ENCODE measurements at regions not wholly inside any gene's neighbourhood (a gene's known extent, or its start where the extent isn't known, plus 50 kb on each side); places are given as distances from the start of the nearest gene placed in this dataset.

- Histone ChIP-seq H3K9me3 (ENCODE audit: control insufficient read depth in 2 of 2, insufficient read depth in 1 of 2, low read length in 1 of 2) (no peaks in the 10 kb centered on the region), H3K36me3 (ENCODE audit: control insufficient read depth in 2 of 2, insufficient read depth in 2 of 2, low read length in 1 of 2) (no peaks in the 10 kb centered on the region), H3K4me3 (ENCODE audit: low read length in 2 of 2) (no peak overlapping the region), H3K27me3 (ENCODE audit: control insufficient read depth in 2 of 2, insufficient read depth in 1 of 2, low read length in 1 of 2) (no peaks in the 10 kb centered on the region), H3K4me1 (ENCODE audit: control insufficient read depth in 2 of 2, insufficient read depth in 2 of 2, low read length in 2 of 2) (no peaks in the 10 kb centered on the region), H3K27ac (ENCODE audit: low read depth in 1 of 2, low read length in 1 of 2) (no peak overlapping the region)
- 96% methylated on average over 7 of the region's 7 CpGs for WGBS
- DNase-seq (ENCODE audit: low read depth in 6 of 9, low spot score in 9 of 9), result no peak
These were observed 481.1 kb downstream of the MIAT start for GRCh38 chr22:27138471-27138870.

GRCh38 chr22:27139935-27140511, 482.6 kb downstream of the MIAT start:
- Histone ChIP-seq H3K4me1 (ENCODE audit: control insufficient read depth in 2 of 2, insufficient read depth in 2 of 2, low read length in 2 of 2) (no peaks in the 10 kb centered on the region), H3K27ac (ENCODE audit: low read depth in 1 of 2, low read length in 1 of 2) (no peak overlapping the region)
- 94% methylated on average over 11 of the region's 11 CpGs for WGBS

GRCh38 chr22:27142286-27142685, 484.9 kb downstream of the MIAT start:
- Histone ChIP-seq H3K27ac (ENCODE audit: low read depth in 1 of 2, low read length in 1 of 2) (no peak overlapping the region), H3K9me3 (ENCODE audit: control insufficient read depth in 2 of 2, insufficient read depth in 1 of 2, low read length in 1 of 2) (no peaks in the 10 kb centered on the region), H3K36me3 (ENCODE audit: control insufficient read depth in 2 of 2, insufficient read depth in 2 of 2, low read length in 1 of 2) (no peaks in the 10 kb centered on the region), H3K4me3 (ENCODE audit: low read length in 2 of 2) (no peak overlapping the region), H3K27me3 (ENCODE audit: control insufficient read depth in 2 of 2, insufficient read depth in 1 of 2, low read length in 1 of 2) (no peaks in the 10 kb centered on the region), H3K4me1 (ENCODE audit: control insufficient read depth in 2 of 2, insufficient read depth in 2 of 2, low read length in 2 of 2) (no peaks in the 10 kb centered on the region)
- DNase-seq (ENCODE audit: low read depth in 6 of 9, low spot score in 9 of 9), result no peak
- WGBS, result 84% methylated on average over 2 of the region's 2 CpGs

More at GRCh38 chr22:27139935-27140511, 482.6 kb downstream of the MIAT start:
- Histone ChIP-seq H3K4me3 (ENCODE audit: low read length in 2 of 2) (no peak overlapping the region), H3K27me3 (ENCODE audit: control insufficient read depth in 2 of 2, insufficient read depth in 1 of 2, low read length in 1 of 2) (no peaks in the 10 kb centered on the region), H3K9me3 (ENCODE audit: control insufficient read depth in 2 of 2, insufficient read depth in 1 of 2, low read length in 1 of 2) (no peaks in the 10 kb centered on the region), H3K36me3 (ENCODE audit: control insufficient read depth in 2 of 2, insufficient read depth in 2 of 2, low read length in 1 of 2) (no peaks in the 10 kb centered on the region)
- DNase-seq (ENCODE audit: low read depth in 6 of 9, low spot score in 9 of 9), result no peak

- H3K9me3 ChIP-seq (ENCODE audit: control insufficient read depth in 2 of 2, insufficient read depth in 1 of 2, low read length in 1 of 2), result no peaks in the 10 kb centered on the region
- no peaks in the 10 kb centered on the region for H3K27me3 ChIP-seq (ENCODE audit: control insufficient read depth in 2 of 2, insufficient read depth in 1 of 2, low read length in 1 of 2)
- no peak overlapping the region for H3K4me3 ChIP-seq (ENCODE audit: low read length in 2 of 2)
- no peaks in the 10 kb centered on the region for H3K36me3 ChIP-seq (ENCODE audit: control insufficient read depth in 2 of 2, insufficient read depth in 2 of 2, low read length in 1 of 2)
- DNase-seq (ENCODE audit: low read depth in 6 of 9, low spot score in 9 of 9), result no peak
- H3K27ac ChIP-seq (ENCODE audit: low read depth in 1 of 2, low read length in 1 of 2), result no peak overlapping the region
- no peaks in the 10 kb centered on the region for H3K4me1 ChIP-seq (ENCODE audit: control insufficient read depth in 2 of 2, insufficient read depth in 2 of 2, low read length in 2 of 2)
- WGBS, result 79% methylated on average over 2 of the region's 2 CpGs
These were observed 486.9 kb downstream of the MIAT start for GRCh38 chr22:27144321-27144720.

- Histone ChIP-seq H3K27me3 (ENCODE audit: control insufficient read depth in 2 of 2, insufficient read depth in 1 of 2, low read length in 1 of 2) (no peaks in the 10 kb centered on the region), H3K27ac (ENCODE audit: low read depth in 1 of 2, low read length in 1 of 2) (no peak overlapping the region), H3K36me3 (ENCODE audit: control insufficient read depth in 2 of 2, insufficient read depth in 2 of 2, low read length in 1 of 2) (no peaks in the 10 kb centered on the region), H3K4me3 (ENCODE audit: low read length in 2 of 2) (no peak overlapping the region), H3K4me1 (ENCODE audit: control insufficient read depth in 2 of 2, insufficient read depth in 2 of 2, low read length in 2 of 2) (no peaks in the 10 kb centered on the region), H3K9me3 (ENCODE audit: control insufficient read depth in 2 of 2, insufficient read depth in 1 of 2, low read length in 1 of 2) (no peaks in the 10 kb centered on the region)
- DNase-seq (ENCODE audit: low read depth in 6 of 9, low spot score in 9 of 9), result no peak
- 76% methylated on average over 4 of the region's 4 CpGs for WGBS
These were observed 489.7 kb downstream of the MIAT start for GRCh38 chr22:27146866-27147633.

- no peak overlapping the region for H3K4me3 ChIP-seq (ENCODE audit: low read length in 2 of 2)
- no peak for DNase-seq (ENCODE audit: low read depth in 6 of 9, low spot score in 9 of 9)
- H3K4me1 ChIP-seq (ENCODE audit: control insufficient read depth in 2 of 2, insufficient read depth in 2 of 2, low read length in 2 of 2), result no peaks in the 10 kb centered on the region
- no peaks in the 10 kb centered on the region for H3K9me3 ChIP-seq (ENCODE audit: control insufficient read depth in 2 of 2, insufficient read depth in 1 of 2, low read length in 1 of 2)
- H3K36me3 ChIP-seq (ENCODE audit: control insufficient read depth in 2 of 2, insufficient read depth in 2 of 2, low read length in 1 of 2), result no peaks in the 10 kb centered on the region
- H3K27ac ChIP-seq (ENCODE audit: low read depth in 1 of 2, low read length in 1 of 2), result no peak overlapping the region
- 49% methylated on average over 2 of the region's 2 CpGs for WGBS
- no peaks in the 10 kb centered on the region for H3K27me3 ChIP-seq (ENCODE audit: control insufficient read depth in 2 of 2, insufficient read depth in 1 of 2, low read length in 1 of 2)
These were observed 490.7 kb downstream of the MIAT start for GRCh38 chr22:27148055-27148454.

- Histone ChIP-seq H3K27me3 (ENCODE audit: control insufficient read depth in 2 of 2, insufficient read depth in 1 of 2, low read length in 1 of 2) (no peaks in the 10 kb centered on the region), H3K4me1 (ENCODE audit: control insufficient read depth in 2 of 2, insufficient read depth in 2 of 2, low read length in 2 of 2) (no peaks in the 10 kb centered on the region), H3K4me3 (ENCODE audit: low read length in 2 of 2) (no peak overlapping the region), H3K27ac (ENCODE audit: low read depth in 1 of 2, low read length in 1 of 2) (no peak overlapping the region), H3K9me3 (ENCODE audit: control insufficient read depth in 2 of 2, insufficient read depth in 1 of 2, low read length in 1 of 2) (no peaks in the 10 kb centered on the region), H3K36me3 (ENCODE audit: control insufficient read depth in 2 of 2, insufficient read depth in 2 of 2, low read length in 1 of 2) (no peaks in the 10 kb centered on the region)
- no peak for DNase-seq (ENCODE audit: low read depth in 6 of 9, low spot score in 9 of 9)
- 95% methylated on average over 8 of the region's 8 CpGs for WGBS
These were observed 491.6 kb downstream of the MIAT start for GRCh38 chr22:27148886-27149470.

- WGBS, result 51% methylated on average over 12 of the region's 12 CpGs
- no peaks in the 10 kb centered on the region for H3K27me3 ChIP-seq (ENCODE audit: control insufficient read depth in 2 of 2, insufficient read depth in 1 of 2, low read length in 1 of 2)
- no peaks in the 10 kb centered on the region for H3K4me1 ChIP-seq (ENCODE audit: control insufficient read depth in 2 of 2, insufficient read depth in 2 of 2, low read length in 2 of 2)
- H3K9me3 ChIP-seq (ENCODE audit: control insufficient read depth in 2 of 2, insufficient read depth in 1 of 2, low read length in 1 of 2), result no peaks in the 10 kb centered on the region
- H3K36me3 ChIP-seq (ENCODE audit: control insufficient read depth in 2 of 2, insufficient read depth in 2 of 2, low read length in 1 of 2), result no peaks in the 10 kb centered on the region
- DNase-seq (ENCODE audit: low read depth in 6 of 9, low spot score in 9 of 9), result no peak
- H3K27ac ChIP-seq (ENCODE audit: low read depth in 1 of 2, low read length in 1 of 2), result no peak overlapping the region
- H3K4me3 ChIP-seq (ENCODE audit: low read length in 2 of 2), result no peak overlapping the region
These were observed 492.6 kb downstream of the MIAT start for GRCh38 chr22:27149921-27150543.

GRCh38 chr22:27150544-27150941, 493.2 kb downstream of the MIAT start:
- Histone ChIP-seq H3K4me3 (ENCODE audit: low read length in 2 of 2) (no peak overlapping the region), H3K4me1 (ENCODE audit: control insufficient read depth in 2 of 2, insufficient read depth in 2 of 2, low read length in 2 of 2) (no peaks in the 10 kb centered on the region), H3K27ac (ENCODE audit: low read depth in 1 of 2, low read length in 1 of 2) (no peak overlapping the region), H3K27me3 (ENCODE audit: control insufficient read depth in 2 of 2, insufficient read depth in 1 of 2, low read length in 1 of 2) (no peaks in the 10 kb centered on the region), H3K36me3 (ENCODE audit: control insufficient read depth in 2 of 2, insufficient read depth in 2 of 2, low read length in 1 of 2) (no peaks in the 10 kb centered on the region), H3K9me3 (ENCODE audit: control insufficient read depth in 2 of 2, insufficient read depth in 1 of 2, low read length in 1 of 2) (no peaks in the 10 kb centered on the region)
- WGBS, result 4% methylated on average over 8 of the region's 8 CpGs
- peak in 2 of 9 donors; percentile 6 to 16 for DNase-seq (ENCODE audit: low read depth in 6 of 9, low spot score in 9 of 9)
